Retinal pigment epithelial cell (primary cell): ENCODE measurements at regions not wholly inside any gene's neighbourhood (a gene's known extent, or its start where the extent isn't known, plus 50 kb on each side); places are given as distances from the start of the nearest gene placed in this dataset.

Experiments used
- DNase-seq: peaks from one replicate; pipeline ENCODE4 v3.0.0-alpha.2; 2010; ENCODE audit warnings: low read depth
- H3K4me3 ChIP-seq: 2 replicates; pipeline ENCODE4 v1.5.1; 2011; ENCODE audit warnings: mild to moderate bottlenecking, low read length, control low read depth, moderate library complexity
- CTCF ChIP-seq: conservative IDR thresholded peaks from 2 replicates; pipeline ENCODE4 v1.5.1; 2011; ENCODE audit warnings: low read depth, low read length, control low read depth, inconsistent platforms

DNA sequence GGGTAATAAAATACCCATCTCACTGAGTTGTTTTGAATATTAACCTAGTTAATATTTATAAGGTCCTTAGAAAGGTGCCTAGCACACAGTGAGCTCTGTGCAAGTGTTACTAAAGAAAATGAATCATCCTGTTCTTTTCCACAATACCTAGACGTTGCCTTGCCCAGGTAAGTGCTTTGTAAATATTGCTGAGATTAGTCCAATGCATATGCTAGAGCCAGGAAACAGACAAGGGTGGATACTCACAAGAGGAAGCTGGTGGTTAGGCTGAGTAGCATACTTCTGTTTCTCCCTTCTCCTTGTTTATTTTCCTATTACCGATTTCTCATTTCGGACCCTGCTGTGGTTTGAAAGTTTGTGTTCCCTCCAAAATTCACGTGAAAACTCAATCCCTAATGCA lies 58.1 kb upstream of the BARX2 start:
- DNase-seq = no peak

DNA sequence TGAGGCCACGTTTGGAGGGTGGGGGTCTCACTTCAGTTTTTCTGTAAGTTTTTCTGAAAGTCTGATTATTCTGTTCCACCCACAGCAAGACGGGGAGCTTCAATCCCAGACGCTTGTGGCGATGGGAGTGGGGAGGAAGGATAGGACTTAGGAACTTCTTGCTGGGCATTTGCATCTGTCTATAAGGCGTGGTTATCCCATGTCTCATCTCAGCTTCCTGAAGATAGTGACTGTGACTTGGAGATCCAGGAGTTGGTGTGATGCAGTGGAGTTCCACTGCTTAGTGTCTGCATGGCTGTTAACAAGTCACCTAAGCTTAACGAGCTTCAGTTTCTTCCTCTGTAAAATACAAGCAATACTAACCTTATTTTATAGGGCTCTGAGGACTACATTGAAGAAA lies 58.9 kb upstream of the BARX2 start:
- DNase-seq = no peak
- TF ChIP-seq CTCF = no peak
- no peak overlapping the region for H3K4me3 ChIP-seq

More for the DNA sequence above, 58.1 kb upstream of the BARX2 start:
- no peak for TF ChIP-seq CTCF
- no peak overlapping the region for H3K4me3 ChIP-seq

DNA sequence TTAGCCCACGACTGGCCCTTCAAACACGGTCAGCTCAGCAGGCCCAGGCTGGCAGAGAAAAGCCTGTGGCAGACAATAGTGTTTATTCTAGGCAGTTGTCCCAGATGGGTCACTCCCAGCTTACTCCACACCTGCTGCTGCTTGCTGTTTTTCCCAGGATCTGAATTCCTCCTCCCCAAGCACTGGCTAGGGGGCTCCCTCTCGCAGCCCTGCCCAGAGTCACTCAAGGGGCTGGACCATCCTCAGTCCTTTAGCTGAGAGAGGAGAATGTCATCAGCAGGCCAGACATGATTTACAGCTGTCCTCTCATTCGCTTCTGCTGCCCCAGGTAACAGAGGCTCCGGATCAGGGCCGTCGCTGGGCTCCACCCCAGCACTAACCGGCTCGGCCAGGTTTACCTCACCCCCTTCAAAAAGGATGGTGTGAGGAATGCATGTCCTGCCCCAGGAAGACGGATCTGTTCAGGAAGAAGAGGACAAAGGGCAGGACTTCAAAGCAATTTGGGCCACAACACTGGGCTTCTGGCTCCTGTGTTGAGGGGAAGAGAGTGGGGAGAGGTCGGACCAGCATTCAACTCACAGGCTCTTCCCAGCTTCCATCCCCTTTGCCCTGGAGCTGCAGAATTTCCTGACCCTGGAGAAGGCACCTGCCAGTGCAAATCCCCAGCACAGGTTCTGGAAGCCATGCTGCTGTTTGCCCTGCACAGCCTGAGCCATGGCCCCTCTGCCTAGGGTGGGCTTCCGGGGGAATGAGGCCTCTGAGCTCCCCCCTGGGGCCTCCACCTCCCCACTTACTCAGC lies 59.7 kb upstream of the BARX2 start:
- TF ChIP-seq CTCF = no peak
- no peak overlapping the region for H3K4me3 ChIP-seq
- DNase-seq = no peak

- no peak for TF ChIP-seq CTCF
- no peak overlapping the region for H3K4me3 ChIP-seq
- no peak for DNase-seq
Measured at GRCh38 chr11:129314371-129314770, 61.3 kb upstream of the BARX2 start.

DNA sequence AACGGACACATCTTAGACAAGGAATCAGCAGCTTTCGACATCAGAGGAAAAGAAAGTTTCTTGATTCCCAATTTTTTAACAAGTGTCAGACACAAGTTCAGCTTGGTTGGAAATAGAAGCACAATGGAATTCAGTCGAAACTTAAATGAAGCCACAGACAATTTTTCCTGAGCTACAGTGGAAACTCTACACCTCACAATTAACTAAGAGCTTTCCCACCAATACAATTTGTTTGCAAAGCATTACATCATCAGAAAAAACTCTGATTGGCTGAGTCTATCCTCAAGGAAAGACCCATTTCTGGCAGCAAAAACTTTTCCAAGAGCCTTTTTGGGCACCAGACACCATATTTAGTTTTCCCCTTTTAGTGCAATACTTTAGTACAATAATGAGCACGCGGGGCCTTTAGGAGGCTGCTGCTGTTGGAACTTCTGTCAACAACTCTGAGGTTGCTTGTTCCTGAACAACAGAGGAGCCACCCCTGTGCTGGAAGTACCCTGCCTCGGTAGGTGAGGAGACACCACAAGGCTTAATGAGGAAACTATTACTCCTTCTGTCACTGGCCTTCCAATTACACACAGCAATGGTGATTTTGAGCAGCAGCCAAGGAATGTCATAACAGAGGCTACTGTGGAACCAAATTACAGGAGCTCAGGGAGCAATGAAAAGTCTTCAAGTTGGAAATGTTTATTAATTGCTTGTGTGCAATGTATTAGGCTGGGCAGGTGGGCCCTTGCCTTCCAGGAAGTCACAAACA lies 61.9 kb upstream of the BARX2 start:
- no peak for TF ChIP-seq CTCF
- no peak overlapping the region for H3K4me3 ChIP-seq
- no peak for DNase-seq

DNA sequence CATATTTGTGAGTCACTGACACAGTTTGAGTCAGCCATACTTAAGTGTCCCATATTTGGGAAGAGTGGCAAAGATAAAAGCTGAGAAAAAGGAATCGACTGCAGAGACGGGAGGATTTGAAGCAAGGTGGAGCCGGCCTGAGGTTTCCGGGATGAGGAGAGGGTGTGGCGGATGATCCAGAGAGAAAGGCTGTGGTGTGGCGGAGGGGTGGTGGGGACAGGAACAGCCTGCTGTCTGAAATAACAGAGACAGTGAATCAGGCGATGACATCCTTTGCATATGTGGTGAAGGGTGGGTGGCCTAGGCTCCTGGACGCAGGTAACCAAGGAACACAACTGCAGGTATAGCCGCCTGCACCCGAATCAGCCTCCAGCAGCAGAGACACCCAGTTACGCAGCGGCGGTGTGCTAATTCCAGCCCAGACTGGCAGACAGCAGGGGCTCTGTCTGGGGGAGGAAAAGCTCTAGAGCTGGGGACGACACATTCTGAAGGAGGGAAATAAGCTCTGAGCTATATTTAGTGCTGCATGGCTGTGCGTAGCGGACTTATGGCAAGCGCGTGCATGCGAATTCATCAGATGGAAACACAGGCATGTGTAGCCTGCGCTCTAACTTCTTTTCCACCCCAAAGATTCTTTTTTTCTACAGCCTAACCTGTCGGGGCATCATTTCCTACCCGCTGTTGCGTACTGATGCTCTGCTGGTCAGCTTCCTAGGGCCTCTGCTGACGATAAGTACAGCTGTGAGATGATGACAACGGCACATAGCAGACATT lies 62.7 kb upstream of the BARX2 start:
- H3K4me3 ChIP-seq = no peak overlapping the region
- no peak for TF ChIP-seq CTCF
- DNase-seq = no peak
